ENCODE measurements at regions not wholly inside any gene's neighbourhood (a gene's known extent, or its start where the extent isn't known, plus 50 kb on each side); places are given as distances from the start of the nearest gene placed in this dataset.

GRCh38 chr4:36665985-36666527, 384.6 kb downstream of the DTHD1 start:
- H3K4me2 ChIP-seq (ENCODE audit: low read length) = no peak overlapping the region
- FAIRE-seq = no peak

GRCh38 chr4:36675436-36675835, 394.0 kb downstream of the DTHD1 start:
- Mint-ChIP-seq H3K4me3 (ENCODE audit: unreplicated experiment) (no peak overlapping the region), H3K36me3 (ENCODE audit: low read depth, unreplicated experiment) (no peaks in the 10 kb centered on the region), H3K4me1 (ENCODE audit: low read depth, unreplicated experiment) (peaks cover 11% of the 10 kb centered on the region), H3K27me3 (ENCODE audit: low read depth, unreplicated experiment) (no peaks in the 10 kb centered on the region), H3K9me3 (ENCODE audit: unreplicated experiment) (no peaks in the 10 kb centered on the region), H3K27ac (ENCODE audit: unreplicated experiment) (no peak overlapping the region)
- no peak overlapping the region for H3K27ac ChIP-seq (ENCODE audit: low read depth, low read length)
- FAIRE-seq (no peak), DNase-seq (ENCODE audit: low read depth) (no peak)
- H3K4me1 ChIP-seq (ENCODE audit: insufficient read depth, low read length) = no peaks in the 10 kb centered on the region
- H3K9me3 ChIP-seq (ENCODE audit: insufficient read depth, low read depth, low read length) = no peaks in the 10 kb centered on the region
- H3K9ac ChIP-seq (ENCODE audit: low read length) = no peak overlapping the region
- no peaks in the 10 kb centered on the region for H3K36me3 ChIP-seq (ENCODE audit: insufficient read depth, low read length)
- TF ChIP-seq EZH2 (IDR thresholded peaks at IDR 0.05; ENCODE audit: insufficient read depth, low read length) = no peak
- TF ChIP-seq, protein P1, sequence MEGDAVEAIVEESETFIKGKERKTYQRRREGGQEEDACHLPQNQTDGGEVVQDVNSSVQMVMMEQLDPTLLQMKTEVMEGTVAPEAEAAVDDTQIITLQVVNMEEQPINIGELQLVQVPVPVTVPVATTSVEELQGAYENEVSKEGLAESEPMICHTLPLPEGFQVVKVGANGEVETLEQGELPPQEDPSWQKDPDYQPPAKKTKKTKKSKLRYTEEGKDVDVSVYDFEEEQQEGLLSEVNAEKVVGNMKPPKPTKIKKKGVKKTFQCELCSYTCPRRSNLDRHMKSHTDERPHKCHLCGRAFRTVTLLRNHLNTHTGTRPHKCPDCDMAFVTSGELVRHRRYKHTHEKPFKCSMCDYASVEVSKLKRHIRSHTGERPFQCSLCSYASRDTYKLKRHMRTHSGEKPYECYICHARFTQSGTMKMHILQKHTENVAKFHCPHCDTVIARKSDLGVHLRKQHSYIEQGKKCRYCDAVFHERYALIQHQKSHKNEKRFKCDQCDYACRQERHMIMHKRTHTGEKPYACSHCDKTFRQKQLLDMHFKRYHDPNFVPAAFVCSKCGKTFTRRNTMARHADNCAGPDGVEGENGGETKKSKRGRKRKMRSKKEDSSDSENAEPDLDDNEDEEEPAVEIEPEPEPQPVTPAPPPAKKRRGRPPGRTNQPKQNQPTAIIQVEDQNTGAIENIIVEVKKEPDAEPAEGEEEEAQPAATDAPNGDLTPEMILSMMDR (IDR thresholded peaks at IDR 0.05; ENCODE audit: insufficient read depth, low read depth, low read length) = no peak
- no peaks in the 10 kb centered on the region for H4K20me1 ChIP-seq (ENCODE audit: insufficient read depth, low read length)
- no peak overlapping the region for H2AFZ ChIP-seq (ENCODE audit: low read depth, low read length)
- H3K4me3 ChIP-seq (ENCODE audit: insufficient read depth, low read depth, low read length) = no peak overlapping the region
- no peaks in the 10 kb centered on the region for H3K79me2 ChIP-seq (ENCODE audit: insufficient read depth, low read length)
- H3K27me3 ChIP-seq (ENCODE audit: insufficient read depth, low read length) = no peaks in the 10 kb centered on the region
- H3K4me2 ChIP-seq (ENCODE audit: low read length) = no peak overlapping the region

More at GRCh38 chr4:36665985-36666527, 384.6 kb downstream of the DTHD1 start:
- H2AFZ ChIP-seq (ENCODE audit: low read depth, low read length) = no peak overlapping the region
- no peaks in the 10 kb centered on the region for H3K27me3 ChIP-seq (ENCODE audit: insufficient read depth, low read length)
- H3K9me3 ChIP-seq (ENCODE audit: insufficient read depth, low read depth, low read length) = no peaks in the 10 kb centered on the region
- no peak overlapping the region for H3K27ac ChIP-seq (ENCODE audit: low read depth, low read length)
- Mint-ChIP-seq H3K4me1 (ENCODE audit: low read depth, unreplicated experiment) (no peaks in the 10 kb centered on the region), H3K4me3 (ENCODE audit: unreplicated experiment) (no peak overlapping the region), H3K27ac (ENCODE audit: unreplicated experiment) (no peak overlapping the region), H3K27me3 (ENCODE audit: low read depth, unreplicated experiment) (peaks cover 4% of the 10 kb centered on the region), H3K36me3 (ENCODE audit: low read depth, unreplicated experiment) (no peaks in the 10 kb centered on the region), H3K9me3 (ENCODE audit: unreplicated experiment) (no peaks in the 10 kb centered on the region)
- H3K4me3 ChIP-seq (ENCODE audit: insufficient read depth, low read depth, low read length) = no peak overlapping the region
- TF ChIP-seq, protein P1 (IDR thresholded peaks at IDR 0.05; ENCODE audit: insufficient read depth, low read depth, low read length) = no peak
- no peak for TF ChIP-seq EZH2 (IDR thresholded peaks at IDR 0.05; ENCODE audit: insufficient read depth, low read length)
- no peaks in the 10 kb centered on the region for H3K79me2 ChIP-seq (ENCODE audit: insufficient read depth, low read length)
- H3K4me1 ChIP-seq (ENCODE audit: insufficient read depth, low read length) = no peaks in the 10 kb centered on the region
- DNase-seq (ENCODE audit: low read depth) = no peak
- no peak overlapping the region for H3K9ac ChIP-seq (ENCODE audit: low read length)
- no peaks in the 10 kb centered on the region for H4K20me1 ChIP-seq (ENCODE audit: insufficient read depth, low read length)
- H3K36me3 ChIP-seq (ENCODE audit: insufficient read depth, low read length) = no peaks in the 10 kb centered on the region
